KOPT-K1 (cell line): ENCODE measurements at regions not wholly inside any gene's neighbourhood (a gene's known extent, or its start where the extent isn't known, plus 50 kb on each side); places are given as distances from the start of the nearest gene placed in this dataset.

Experiments
- H3K27ac ChIP-seq: fragments of 200-600 bp; sonication (generic); 2 replicates; pipeline ENCODE4 v1.5.1; 2016; ENCODE audit warnings: antibody characterized with exemption, mild to moderate bottlenecking, low read depth, low read length; ENCODE audit not compliant: poor library complexity, severe bottlenecking
- H3K36me3 ChIP-seq: fragments of 200-600 bp; sonication (generic); 2 replicates; pipeline ENCODE4 v1.5.1; 2017; ENCODE audit warnings: antibody characterized with exemption, mild to moderate bottlenecking, low read length, moderate library complexity; ENCODE audit not compliant: insufficient read depth
- H3K9me3 ChIP-seq: fragments of 200-600 bp; sonication (generic); 2 replicates; pipeline ENCODE4 v1.5.1; 2017; ENCODE audit warnings: antibody characterized with exemption, low read length, mild to moderate bottlenecking; ENCODE audit not compliant: insufficient read depth, poor library complexity, severe bottlenecking

GRCh38 chr3:31022716-31023115 lies 128.3 kb upstream of the GADL1 start:
- Histone ChIP-seq H3K9me3 (peaks cover 7% of the 10 kb centered on the region), H3K27ac (no peak overlapping the region), H3K36me3 (no peaks in the 10 kb centered on the region)

- H3K36me3 ChIP-seq = no peaks in the 10 kb centered on the region
- no peak overlapping the region for H3K27ac ChIP-seq
- H3K9me3 ChIP-seq = peaks cover 12% of the 10 kb centered on the region
Measured at GRCh38 chr3:31025541-31025940, 131.1 kb upstream of the GADL1 start.

GRCh38 chr3:31027191-31027761 lies 132.8 kb upstream of the GADL1 start:
- H3K9me3 ChIP-seq = peaks cover 12% of the 10 kb centered on the region
- H3K27ac ChIP-seq = no peak overlapping the region
- H3K36me3 ChIP-seq = no peaks in the 10 kb centered on the region

- no peak overlapping the region for H3K27ac ChIP-seq
- peaks cover 12% of the 10 kb centered on the region for H3K9me3 ChIP-seq
- H3K36me3 ChIP-seq = no peaks in the 10 kb centered on the region
Measured at GRCh38 chr3:31027914-31028313, 133.5 kb upstream of the GADL1 start.

GRCh38 chr3:31028766-31029165 lies 134.3 kb upstream of the GADL1 start:
- Histone ChIP-seq H3K27ac (no peak overlapping the region), H3K9me3 (peaks cover 12% of the 10 kb centered on the region), H3K36me3 (no peaks in the 10 kb centered on the region)

- Histone ChIP-seq H3K9me3 (peaks cover 12% of the 10 kb centered on the region), H3K27ac (no peak overlapping the region), H3K36me3 (no peaks in the 10 kb centered on the region)
Measured at GRCh38 chr3:31029706-31030105, 135.2 kb upstream of the GADL1 start.

- Histone ChIP-seq H3K36me3 (no peaks in the 10 kb centered on the region), H3K27ac (no peak overlapping the region), H3K9me3 (no peaks in the 10 kb centered on the region)
Measured at GRCh38 chr3:31035681-31036080, 141.2 kb upstream of the GADL1 start.

- H3K27ac ChIP-seq = no peak overlapping the region
- no peaks in the 10 kb centered on the region for H3K36me3 ChIP-seq
- H3K9me3 ChIP-seq = peaks cover 12% of the 10 kb centered on the region
Measured at GRCh38 chr3:31038086-31038739, 143.8 kb upstream of the GADL1 start.

GRCh38 chr3:31039145-31039544 lies 144.7 kb upstream of the GADL1 start:
- no peak overlapping the region for H3K27ac ChIP-seq
- H3K36me3 ChIP-seq = no peaks in the 10 kb centered on the region
- H3K9me3 ChIP-seq = peaks cover 19% of the 10 kb centered on the region

- Histone ChIP-seq H3K9me3 (peaks cover 20% of the 10 kb centered on the region), H3K36me3 (no peaks in the 10 kb centered on the region), H3K27ac (no peak overlapping the region)
Measured at GRCh38 chr3:31041161-31041978, 146.9 kb upstream of the GADL1 start.

- H3K36me3 ChIP-seq = no peaks in the 10 kb centered on the region
- H3K27ac ChIP-seq = no peak overlapping the region
- peaks cover 24% of the 10 kb centered on the region for H3K9me3 ChIP-seq
Measured at GRCh38 chr3:31043184-31043819, 148.8 kb upstream of the GADL1 start.

GRCh38 chr3:31047673-31048072 lies 153.2 kb upstream of the GADL1 start:
- Histone ChIP-seq H3K36me3 (no peaks in the 10 kb centered on the region), H3K27ac (no peak overlapping the region), H3K9me3 (peaks cover 27% of the 10 kb centered on the region)

- Histone ChIP-seq H3K36me3 (no peaks in the 10 kb centered on the region), H3K9me3 (peaks cover 26% of the 10 kb centered on the region), H3K27ac (no peak overlapping the region)
Measured at GRCh38 chr3:31048143-31048542, 153.7 kb upstream of the GADL1 start.

GRCh38 chr3:31050296-31050695 lies 155.8 kb upstream of the GADL1 start:
- Histone ChIP-seq H3K9me3 (peaks cover 18% of the 10 kb centered on the region), H3K36me3 (no peaks in the 10 kb centered on the region), H3K27ac (no peak overlapping the region)

- Histone ChIP-seq H3K36me3 (no peaks in the 10 kb centered on the region), H3K27ac (no peak overlapping the region), H3K9me3 (peaks cover 18% of the 10 kb centered on the region)
Measured at GRCh38 chr3:31051226-31051625, 156.8 kb upstream of the GADL1 start.
